HG02870 (cell line): ENCODE measurements at regions not wholly inside any gene's neighbourhood (a gene's known extent, or its start where the extent isn't known, plus 50 kb on each side); places are given as distances from the start of the nearest gene placed in this dataset.
"Not testable (repeated sequence)": the region's sequence is repeated elsewhere in the genome, so short reads cannot be mapped to it uniquely, and the experiment has no call there.

ENCODE experiments used
- ATAC-seq: cut with Tn5 transposase; IDR thresholded peaks from one replicate; pipeline ENCODE4 v1.9.1; 2021; ENCODE audit warnings: mild to moderate bottlenecking, moderate library complexity; ENCODE audit not compliant: unreplicated experiment

DNA sequence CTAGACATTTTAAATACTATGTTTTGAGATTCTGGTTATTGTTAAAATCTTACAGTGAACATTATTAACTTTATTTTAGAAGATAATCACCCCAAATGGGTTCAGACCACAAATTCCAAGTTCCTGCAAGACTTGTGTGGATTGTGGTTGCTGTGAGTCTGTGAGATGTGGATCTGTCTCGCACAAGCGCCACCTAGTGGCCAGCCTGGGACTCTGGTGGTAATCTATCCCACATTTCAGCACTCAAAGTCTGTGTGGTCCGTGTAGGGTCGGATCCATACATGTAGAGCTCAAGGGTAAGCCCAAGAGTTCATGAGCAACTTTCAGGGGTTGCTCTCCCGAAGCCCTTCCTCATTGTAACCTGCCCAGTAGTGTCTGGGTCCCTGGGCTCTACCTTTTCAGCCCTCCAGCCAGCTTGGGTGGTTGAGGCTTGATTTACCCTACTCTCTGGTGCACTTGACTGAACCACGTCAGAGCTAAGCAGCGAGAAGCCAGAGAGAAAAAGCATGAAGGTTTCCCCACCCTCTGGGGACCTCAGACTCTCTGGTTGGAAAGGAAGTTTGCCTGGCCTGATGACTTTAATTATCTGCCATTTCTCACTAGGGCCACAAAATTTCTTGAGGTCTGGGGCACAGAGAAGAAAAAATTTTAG lies 129.2 kb downstream of the ARHGAP11B start:
- peak; percentile 55 for ATAC-seq

DNA sequence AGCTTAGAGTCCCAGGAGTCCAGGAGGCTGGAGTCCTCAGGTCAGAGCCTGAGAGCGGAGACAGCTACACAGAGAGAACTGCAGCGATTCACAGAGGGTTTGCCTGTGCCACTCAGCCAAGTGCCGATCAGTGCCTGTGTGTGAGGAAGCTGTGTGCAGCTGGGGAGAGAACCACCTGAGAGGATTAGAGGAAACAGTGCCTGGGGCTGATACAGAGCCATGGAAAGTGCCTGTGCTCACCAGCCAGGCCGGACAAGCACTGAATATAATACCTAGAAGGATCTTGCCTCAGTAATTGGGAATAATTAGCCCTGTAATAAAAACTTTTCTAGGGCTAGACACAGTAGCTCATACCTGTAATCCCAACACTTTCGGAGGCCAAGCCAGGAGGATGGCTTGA lies 134.7 kb downstream of the ARHGAP11B start:
- ATAC-seq: not testable (repeated sequence)

DNA sequence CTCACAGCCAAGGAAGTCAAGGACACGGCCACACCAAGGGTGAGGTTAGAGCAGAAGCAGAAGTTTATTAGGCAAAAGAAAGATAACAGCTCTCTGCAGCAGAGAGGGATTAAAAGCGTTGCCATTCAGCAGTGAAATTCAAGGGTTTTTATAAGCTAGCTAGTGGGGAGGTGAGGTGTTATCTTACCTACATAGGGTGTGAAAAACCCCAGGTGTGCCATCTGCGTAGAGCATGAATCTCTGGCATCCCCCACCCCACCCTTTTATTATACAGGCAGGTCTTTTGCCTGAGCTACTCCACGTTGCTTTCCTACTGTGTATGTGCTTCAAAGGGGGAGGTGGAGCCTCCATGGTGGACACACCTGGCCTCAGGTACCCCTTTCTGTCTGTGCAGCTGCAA lies 135.4 kb downstream of the ARHGAP11B start:
- ATAC-seq: not testable (repeated sequence)

DNA sequence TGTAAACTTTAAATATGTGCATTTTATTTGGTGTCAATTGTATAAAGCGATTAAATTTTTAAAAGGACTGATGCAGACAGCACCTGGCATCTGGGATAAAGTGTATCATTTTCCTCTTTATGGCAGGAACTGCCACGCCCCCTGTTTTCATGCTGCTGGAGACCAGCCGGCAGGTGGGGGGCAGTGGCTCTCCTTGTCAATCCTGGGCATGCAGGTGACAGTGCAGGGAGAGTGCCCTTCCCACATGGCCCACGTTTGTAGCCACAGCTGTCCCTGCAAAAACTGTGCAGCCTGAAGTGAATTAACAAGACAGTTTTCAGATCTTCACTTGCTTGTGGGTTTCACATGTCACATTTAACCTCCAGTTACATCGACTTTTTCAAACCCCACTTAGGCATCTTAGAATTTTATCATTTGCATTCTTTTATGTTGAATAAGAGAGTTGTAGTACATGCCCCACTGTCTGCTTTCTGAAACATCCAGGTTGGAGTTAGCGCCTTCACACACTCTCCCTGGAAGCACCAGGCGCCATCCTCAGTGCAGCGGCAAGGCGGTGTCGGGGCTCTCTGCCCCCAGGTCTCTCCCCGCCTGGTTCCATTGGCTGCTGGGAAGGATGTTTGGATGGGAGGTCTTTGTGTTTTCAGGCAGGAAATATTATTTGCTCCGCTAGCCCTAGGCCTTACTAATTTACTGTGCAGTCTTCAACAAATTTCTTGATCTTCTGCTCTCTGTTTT lies 134.2 kb upstream of the FAN1 start:
- not testable (repeated sequence) for ATAC-seq

DNA sequence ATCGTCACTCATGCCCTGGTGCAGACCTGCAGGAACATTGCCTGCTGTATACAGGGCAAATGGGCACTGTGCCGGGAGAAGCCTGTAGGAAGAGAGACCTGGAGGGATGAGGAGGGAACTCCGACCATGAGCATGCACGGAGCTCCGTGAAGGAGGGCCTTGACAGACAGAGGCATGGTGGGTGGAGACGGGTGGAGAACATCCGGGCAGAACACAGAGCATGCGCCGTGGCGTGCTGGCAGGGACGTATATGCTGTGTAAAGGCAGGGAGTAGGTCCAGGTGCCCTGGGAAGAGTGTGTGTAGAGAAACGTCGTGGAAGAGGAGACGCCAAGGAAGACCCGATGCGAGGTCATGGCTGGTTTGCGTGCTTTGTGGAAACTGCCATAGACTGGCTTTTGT lies 133.0 kb upstream of the FAN1 start:
- no peak for ATAC-seq

DNA sequence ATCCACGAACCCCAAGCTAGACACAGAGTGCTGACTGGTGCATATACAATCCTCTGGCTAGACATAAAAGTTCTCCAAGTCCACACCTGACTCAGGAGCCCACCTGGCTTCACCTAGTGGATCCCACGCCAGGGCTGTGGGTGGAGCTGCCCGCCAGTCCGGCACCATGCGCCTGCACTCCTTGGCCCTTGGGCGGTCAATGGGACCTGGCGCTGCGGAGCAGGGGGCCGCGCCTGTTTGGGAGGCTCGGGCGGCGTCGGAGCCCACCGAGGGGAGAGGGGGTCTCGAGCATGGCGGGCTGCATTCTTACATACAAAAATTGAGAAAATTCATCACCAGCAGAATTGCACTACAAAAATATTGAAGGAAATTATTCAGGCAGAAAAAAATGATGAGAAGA lies 120.7 kb upstream of the FAN1 start:
- ATAC-seq: no peak

DNA sequence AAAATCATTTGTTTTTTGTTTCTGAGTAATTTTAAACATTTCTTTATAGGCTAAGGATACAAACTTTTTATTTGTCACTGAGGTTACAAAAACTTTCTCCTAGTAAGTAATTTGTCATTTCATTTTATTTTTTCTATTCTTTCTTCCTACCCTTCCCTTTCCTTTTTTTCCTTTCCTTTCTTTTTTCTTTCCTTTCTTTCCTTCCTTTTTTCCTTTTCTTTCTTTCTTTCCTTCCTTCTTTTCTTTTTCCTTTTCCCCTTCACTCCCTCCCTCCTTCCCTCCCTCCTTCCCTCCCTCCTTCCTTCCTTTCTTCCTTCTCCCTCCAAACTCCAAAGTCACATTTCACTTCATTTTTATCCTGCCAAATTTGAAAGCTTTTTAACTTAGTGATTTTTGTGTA lies 115.1 kb upstream of the FAN1 start:
- ATAC-seq: no peak

DNA sequence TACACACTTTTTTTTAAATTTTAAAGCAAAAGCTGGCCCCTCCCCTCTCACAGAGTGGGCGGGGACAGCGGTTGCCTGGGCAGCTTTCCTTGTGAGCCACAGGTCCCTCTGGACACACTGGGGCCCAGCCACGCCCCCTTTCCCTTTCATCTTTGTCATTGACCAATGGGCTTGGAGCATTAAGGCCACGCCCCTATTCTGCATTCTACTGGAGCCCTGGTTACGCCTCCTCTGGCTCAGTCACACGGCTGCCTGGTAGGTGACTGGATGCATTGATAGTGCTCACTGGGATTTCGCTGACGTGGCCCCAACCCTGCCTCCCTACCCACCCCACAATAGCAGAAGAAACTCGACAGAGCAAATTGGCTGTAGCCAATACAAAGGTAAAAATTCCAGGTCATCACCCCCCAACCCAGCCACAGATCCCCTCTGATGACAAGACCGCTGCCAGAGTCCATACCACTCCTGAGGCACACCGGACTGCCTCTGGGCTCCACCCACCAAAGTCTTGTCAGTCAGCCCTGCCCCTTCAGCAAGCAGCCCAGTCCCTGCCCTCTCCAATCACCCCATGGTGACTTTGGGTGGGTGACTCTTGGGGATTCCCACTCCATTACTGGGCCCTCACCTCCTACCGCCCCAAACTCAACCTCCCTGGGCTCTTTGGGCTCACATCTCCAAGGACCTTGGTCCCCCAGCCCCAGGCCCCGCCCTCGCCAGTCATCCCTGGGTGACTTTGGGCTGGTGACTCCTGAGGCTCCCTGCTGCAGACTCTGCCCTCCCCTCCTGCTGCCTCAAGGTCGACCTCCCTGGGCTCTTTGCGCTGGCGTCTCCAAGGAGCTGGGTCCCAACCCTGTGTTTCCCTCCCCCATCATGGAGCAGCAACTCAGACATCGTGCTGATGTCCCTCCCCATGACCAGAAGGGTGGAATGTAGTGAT lies 112.2 kb upstream of the FAN1 start:
- no peak for ATAC-seq

DNA sequence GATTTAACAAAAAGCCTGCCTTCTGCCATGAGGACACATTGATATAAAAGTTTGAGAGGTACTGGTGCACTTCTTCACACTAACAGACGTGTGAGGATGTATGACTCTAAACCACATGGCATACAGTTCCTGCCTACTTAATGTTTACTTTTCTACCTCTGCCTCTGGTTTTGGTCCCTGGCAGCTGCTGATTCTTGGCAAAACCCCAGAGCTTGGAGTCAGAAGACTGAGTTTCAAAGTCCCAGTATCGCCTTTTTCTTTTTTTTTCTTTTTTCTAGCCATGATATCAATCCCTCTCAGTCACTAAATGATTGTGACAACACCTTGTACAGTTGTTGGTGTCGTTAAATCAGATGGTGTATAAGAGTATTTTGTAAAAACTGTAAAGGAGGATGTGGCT lies 110.9 kb upstream of the FAN1 start:
- not testable (repeated sequence) for ATAC-seq

DNA sequence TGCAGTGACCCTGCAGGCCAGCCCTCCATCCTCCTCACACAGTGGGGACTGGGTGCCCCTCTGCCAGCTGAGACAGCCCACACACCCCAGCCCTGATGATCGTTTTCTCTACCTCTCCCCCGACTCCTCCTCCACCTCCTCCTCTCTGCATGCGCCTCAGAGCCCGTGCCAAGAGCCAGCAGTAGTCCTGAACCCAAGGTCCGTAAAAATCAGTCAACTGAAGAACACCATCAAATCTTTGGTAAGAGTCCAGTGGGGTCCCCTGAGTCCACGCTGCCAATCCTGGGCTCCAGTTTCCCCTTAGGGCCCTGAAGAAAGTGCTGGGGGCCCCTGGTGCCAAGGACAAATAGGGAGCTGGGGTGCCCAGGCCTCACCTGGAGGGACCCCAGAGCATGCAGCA lies 109.3 kb upstream of the FAN1 start:
- no peak for ATAC-seq

DNA sequence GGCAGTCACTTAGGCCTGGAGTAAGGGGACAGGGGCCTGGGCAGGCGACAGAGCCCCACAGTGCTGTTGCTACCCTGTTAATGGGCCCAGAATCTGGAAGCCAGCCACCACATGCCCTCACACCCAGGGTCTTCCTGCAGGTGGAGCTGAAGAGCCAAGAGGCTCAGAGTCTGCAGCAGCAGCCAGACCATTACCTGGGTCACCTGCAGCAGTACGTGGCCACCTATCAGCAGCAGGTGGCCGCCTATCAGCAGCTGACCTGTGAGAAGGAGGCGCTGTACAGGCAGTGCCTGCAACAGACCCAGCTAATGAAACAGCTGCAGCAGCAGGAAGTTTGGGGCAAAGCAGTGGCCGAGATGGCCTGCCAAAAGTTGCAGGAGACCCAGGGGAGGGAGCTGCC lies 104.2 kb upstream of the FAN1 start:
- not testable (repeated sequence) for ATAC-seq

DNA sequence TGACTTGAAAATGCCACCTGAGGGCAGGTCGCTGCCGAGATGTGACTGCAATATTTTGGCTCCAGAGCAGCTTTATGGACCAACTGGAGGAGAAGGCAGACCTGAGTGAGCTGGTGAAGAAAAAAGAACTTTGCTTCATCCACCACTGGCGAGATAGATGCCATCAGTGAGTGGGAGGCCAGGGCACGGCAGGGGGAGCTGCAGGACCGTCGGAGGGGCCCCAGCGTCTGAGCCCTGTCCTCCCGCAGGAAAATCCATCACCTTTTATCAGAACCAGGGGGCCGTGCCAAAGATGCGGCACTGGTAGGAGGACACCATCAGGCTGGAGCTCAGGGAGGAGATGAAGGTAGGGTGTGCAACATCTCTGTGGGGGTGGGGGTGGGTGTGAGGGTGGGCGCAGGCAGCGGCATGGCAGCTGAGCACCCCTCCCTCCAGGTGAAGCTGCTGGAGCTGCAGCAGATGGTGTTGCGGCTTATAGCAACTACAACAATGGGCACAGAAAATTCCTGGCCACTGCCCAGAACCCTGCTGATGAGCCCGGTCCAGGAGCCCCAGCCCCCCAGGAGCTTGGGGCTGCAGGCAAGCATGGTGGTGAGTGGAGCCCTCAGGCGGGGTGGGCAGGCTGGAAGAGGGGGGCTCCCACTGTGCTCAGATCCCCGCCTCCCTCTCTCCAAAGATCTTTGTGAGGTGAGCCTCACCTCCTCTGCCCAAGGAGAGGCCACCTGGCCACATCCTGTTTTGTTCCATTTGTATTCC lies 102.4 kb upstream of the FAN1 start:
- ATAC-seq: not testable (repeated sequence)

DNA sequence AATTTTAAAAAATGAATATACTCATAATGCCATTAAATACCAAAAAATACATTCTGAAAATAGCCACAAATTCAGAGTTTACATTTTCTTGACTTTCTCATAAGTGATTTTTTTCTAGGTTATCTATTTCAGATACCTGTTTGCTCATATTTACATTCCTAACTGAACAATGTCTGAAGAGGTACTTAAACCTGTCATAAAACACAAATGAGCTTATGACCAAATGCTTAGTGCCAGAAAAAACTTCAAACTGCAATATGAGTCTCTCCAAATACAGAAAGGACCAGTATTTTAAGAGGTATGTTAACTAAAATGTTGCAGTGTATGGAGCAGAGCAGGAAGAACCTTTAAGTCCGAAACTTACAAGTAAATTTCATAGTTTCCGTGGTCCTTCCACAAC lies 101.7 kb upstream of the FAN1 start:
- ATAC-seq: not testable (repeated sequence)

DNA sequence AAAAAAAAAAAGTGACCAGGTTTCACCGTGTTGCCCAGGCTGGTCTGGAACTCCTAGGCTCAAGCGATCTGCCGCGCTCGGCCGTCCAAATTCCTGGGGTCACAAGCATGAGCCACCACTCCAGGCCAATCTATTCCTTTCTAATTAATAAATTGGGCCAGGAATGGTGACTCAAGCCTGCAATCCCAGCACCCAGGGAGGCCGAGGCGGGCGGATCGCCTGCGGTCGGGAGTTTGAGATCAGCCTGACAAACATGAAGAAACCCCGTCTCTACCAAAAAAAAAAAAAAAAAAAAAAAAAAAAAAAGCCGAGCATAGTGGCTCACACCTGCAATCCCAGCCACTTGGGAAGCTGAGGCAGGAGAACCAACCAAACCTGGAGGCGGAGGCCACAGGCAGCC lies 100.0 kb upstream of the FAN1 start:
- not testable (repeated sequence) for ATAC-seq

DNA sequence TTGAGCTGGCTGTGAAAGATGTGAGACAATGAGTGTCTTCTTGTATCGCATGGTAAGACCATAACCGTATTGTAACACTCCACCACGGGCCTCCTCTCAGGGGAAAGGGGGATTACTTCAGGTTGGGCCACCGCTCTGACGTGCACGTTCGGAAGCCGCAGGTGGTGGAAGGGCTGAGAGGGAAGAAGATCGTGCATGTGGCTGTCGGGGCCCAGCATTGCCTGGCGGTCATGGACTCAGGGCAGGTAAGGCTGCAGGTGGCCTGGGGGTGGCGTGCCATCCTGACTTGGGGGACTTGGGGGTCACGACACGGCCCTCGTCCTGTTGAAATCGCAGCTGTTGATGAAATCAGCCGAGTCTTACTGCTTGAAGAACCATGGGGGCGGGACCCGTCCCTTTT lies 87.3 kb upstream of the FAN1 start:
- ATAC-seq: no peak

DNA sequence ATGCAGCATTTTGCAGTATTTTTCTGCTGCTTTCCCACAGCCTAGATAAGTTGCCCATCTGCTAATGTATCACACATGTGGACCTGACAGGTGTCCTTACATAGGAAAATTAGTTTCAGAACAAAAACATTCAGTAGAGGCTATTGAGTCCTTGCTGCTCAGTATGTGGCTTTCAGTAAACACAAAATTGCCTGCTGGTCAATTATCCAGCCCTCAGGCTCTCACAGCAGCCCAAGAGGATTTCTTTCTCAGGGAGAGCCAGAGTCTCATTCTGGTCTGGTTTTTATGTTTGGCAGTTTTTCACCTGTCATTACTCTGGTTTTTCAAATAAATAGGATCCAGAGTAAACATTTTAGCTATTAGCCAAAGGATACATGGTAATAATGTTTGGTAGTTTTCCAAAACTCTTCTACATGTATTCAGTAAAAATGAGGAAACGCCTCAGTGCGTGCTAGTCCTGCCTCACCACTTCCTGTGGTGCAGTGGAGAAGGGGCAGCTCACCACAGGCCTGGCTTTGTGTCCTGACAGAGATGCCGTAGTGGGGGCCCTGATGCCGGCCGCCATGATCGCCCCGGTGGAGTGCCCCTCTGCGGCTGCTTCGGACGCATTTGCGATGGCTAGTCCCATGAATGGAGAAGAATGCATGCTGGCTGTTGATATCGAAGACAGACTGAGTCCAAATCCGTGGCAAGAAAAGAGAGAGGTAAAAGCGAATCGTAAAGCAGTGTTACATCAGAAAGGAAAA lies 80.5 kb upstream of the FAN1 start:
- peak; percentile 80 for ATAC-seq

DNA sequence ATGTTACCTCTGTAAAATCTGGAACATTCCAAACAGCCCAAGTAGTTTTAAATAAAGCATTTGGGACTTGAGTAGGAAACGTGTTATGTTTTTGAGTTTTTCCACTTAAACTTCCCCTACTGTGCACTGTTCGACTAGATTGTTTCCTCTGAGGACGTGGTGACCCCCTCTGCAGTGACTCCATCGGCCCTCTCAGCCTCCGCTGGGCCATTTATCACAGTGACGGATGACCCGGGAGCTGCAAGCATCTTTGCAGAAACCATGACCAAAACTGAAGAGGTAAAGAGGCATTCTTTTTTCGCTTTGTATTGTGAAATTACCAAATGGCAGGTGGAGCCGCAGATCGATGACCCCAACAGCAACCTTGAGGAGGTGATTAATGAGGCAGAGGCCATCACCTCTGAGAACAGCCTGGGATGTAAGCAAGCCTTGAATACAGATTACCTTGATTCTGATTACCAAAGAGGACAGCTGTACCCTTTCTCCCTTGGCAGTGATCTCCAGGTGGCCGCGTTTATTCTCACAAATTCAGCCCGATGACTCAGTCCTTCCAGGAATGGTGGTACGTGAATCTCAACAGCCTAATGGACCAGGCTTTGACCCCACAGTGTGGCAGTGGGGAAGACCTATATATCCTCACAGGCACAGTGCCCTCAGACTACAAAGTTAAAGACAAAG lies 79.1 kb upstream of the FAN1 start:
- no peak for ATAC-seq

DNA sequence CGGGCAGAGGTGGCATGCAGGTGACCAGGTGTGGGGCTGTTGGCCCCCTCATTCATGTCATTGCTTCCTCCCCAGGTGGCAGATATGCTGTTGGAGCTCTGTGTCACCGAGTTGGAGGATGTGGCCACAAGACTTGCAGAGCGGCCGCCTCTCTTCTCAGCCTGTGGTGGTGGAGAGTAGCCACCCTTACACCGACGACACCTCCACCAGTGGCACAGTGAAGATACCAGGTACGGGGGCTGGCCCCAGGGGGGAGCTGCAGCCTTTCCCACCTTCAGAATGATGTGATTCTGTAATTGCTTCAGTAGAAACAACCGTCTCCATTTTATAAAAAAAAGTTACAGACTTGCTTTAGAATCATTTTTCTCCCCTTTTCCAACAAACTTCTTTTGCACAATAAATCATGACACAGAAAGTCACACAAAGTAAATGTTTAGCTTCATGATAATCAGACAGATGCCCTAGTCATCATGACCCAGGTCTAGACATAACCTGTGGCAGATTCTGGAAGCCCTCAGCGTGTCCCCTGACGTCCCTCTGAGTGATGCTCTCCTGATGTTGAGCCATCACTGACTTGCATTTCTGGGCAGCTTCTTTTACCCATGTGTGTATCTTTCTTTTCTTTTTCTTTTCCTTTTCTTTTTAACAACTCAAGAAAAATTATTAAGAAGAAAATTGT lies 76.0 kb upstream of the FAN1 start:
- no peak for ATAC-seq

DNA sequence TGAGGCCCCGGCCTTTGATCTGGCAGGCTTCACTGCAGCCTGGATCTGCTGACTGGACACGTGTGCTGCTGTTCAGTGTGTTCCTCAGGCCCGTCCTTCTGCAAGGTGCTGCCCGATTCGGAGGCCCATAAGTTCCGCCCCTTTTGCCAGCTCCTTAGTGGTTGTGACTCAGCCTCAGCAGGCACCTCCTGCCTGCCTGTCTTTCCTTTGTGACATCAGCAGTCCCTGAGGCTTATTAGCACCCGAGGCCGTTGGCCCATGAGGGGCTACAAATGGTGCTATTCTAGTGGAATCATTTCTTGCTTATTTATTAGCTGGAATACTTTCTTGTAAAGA lies 75.4 kb upstream of the FAN1 start:
- ATAC-seq: not testable (repeated sequence)
